Suppressor macrophage treated with lipopolysaccharide for 1 hour (primary cell): ENCODE measurements at regions not wholly inside any gene's neighbourhood (a gene's known extent, or its start where the extent isn't known, plus 50 kb on each side); places are given as distances from the start of the nearest gene placed in this dataset.
"Not testable (repeated sequence)": the region's sequence is repeated elsewhere in the genome, so short reads cannot be mapped to it uniquely, and the experiment has no call there.

ENCODE experiments used
- DNase-seq, 3 donors: peaks; one replicate each; pipeline ENCODE4 v3.0.0-alpha.2; 2020 to 2022

DNA sequence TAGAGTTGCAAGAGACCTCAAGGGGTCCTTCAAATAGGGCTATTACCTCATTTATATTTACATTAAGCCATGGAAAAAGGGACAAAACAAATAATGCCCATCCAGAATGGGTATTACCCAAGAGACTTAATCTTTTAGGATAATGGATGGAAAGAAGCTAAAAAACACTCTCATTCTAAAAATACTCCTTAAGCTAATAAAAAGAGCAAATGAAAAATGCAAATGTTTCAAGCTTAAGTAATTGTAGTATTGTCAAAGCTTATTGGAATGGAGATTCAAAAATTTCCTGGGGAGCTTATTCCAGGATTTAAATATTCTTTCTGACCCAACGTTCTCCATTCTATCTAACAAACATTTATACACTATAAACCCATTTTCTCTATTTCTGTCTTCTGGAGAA lies 107.8 kb upstream of the SPIN4 start:
- no peak for DNase-seq

DNA sequence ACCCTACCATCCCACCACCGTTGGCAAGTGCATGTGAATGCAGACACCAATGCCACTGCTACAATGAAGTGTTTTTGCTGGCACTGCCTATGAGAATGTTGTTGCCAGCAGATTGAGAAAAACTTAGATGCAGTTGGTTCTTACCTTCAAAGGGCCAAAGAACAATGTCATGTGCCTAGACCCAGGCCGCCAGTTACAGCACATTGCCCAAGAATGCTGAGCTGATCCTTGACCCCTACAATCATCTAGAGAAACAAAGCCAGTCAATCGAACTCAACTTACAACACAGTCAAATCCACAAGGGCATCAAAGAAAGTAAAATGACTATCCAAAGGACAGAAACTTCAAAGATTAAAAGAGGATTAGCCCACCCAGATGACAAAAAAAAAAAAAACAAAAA lies 102.4 kb upstream of the SPIN4 start:
- DNase-seq: no peak

DNA sequence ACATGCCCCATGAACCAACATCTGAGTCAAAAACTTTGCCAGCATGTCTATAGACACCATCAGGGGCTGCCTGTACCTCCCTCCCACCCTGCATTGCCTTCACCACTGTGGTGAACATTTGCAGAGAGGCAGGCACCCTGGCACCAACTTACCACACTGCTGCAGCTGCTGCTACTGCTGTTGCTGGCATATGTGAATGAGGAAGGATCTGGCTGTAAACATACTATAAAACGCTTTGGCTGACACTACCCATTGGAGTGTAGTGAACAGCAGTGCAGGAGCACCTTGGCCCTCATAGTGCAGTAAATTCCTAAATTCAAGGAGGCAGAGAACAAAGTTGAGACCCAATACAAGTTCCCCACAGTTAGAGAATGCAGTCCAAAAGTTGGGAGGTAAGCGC lies 90.6 kb upstream of the SPIN4 start:
- no peak for DNase-seq

DNA sequence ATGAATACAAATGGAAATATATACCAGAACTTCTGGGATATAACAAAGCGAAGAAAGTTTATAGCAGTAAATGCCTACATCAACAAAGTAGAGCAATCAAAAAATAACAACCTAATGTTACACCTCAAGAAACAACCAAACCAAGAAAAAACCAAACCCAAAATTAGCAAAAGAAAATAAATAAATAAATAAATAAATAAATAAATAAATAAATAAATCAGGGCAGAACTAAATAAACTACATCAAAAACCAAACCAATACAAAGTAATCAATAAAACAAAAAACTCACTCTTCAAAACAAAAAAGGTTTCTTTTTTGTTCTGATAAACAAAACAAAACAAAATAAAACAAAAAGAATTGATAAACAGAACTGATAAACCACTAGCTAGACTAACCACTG lies 88.4 kb upstream of the SPIN4 start:
- no peak for DNase-seq

DNA sequence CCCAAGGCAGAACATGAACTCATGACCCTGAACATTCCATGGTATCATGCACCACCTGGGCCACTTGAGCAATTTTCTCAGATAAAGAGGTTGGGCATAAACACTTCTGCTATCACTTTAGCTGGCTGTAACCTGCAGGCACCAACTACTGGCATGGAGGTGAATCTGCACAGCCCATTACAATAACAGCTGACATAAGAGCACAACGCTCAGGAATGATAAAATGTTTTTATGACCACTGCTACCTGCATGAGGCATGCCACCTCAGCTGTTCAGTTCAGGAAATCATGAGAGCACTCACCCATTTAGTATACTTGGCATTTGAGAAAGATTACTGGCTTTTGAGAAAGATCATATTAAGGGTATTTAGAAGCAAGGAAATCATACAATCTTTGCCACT lies 85.7 kb upstream of the SPIN4 start:
- DNase-seq: no peak

DNA sequence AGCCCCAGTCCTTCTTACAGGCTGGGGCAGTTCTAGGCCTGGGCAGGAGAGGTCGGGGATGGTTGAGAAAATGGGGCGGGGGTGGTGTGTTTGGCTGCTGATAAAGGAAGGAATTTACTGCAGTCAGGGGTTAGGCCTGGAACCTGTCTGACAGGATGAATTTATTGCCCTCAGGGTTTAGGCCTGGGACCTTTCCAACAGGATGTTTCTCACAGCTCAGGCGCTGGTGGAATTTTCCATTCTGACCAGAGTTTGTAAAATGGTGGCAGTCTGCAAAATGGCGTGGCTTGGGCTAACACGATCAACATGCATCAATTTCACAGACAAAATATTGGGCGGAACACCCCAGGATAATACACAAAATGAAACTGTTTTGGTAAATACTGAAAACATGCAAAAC lies 83.5 kb upstream of the SPIN4 start:
- no peak for DNase-seq

DNA sequence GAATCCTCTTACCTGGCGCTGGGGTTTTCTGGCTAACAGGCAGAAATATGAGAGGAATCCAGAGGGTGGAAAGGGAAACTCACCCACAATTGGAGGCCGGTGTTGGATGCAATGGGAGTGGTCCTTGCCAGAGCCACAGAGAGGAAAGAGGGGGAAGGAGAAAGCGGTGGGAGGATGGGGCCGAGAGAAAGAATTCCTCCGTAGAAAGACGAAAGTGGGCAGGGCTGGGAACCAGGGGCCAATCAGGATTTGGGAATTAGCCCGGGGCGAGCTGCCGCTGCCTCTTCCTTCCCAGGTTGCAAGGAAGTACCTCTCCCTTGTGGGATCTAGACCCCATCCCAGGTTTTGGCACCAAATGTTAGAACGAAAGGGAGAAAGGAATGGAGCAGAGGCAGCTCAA lies 83.1 kb upstream of the SPIN4 start:
- no peak for DNase-seq

DNA sequence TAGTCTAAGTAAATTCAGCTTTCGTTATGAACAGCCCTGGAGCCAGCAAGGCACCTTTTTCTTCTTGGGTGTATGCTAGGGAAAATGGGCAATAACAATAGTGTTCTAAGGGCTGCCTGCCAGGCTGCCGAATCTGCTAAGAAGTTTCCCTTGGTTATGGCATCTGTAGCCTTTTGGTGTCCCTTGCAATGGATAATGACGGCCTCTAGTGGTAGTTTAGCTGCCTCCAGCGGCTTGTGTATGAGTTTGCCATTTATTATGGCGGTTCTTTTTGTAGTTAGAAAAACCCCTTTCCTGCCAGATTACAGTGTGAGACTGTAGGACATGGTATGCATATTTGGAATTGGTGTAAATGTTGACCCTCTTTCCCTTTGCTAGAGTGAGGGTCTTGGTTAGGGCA lies 78.9 kb upstream of the SPIN4 start:
- DNase-seq: no peak

DNA sequence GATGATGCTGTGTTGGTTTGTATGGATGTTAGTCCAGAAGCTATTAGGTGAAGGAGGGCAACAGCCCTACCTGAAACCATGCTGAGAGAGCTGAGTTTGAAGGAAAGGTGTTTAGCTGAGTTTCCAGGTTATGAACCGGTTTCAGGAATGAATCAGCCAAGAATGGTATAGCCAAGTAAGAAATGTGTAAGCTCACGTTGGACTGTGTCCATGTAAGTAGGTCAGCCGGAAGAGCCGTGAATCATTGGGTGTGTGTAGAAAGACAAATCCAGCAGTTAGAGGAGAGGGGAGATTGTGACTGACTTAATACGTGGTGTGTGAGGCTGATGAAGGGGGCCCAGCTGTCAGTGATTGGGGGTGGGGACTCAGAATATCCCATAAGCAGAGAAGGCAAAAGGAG lies 77.2 kb upstream of the SPIN4 start:
- DNase-seq: no peak

DNA sequence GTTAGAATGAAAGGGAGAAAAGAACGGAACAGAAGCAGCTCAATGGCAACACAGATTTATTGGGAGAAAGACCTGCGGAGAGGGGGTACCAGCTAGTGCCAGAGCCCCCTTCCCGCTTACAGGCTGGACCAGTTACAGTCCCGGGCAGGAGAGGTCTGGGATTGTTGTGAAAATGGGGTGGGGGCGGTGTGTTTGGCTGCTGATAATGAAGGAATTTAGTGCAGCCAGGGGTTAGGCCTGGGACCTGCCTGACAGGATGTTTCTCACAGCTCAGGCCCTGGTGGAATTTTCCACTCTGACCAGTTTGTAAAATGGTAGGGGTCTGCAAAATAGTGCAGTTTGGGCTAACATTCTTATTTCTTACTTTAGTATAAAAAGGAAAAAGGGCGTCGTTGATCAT lies 75.4 kb upstream of the SPIN4 start:
- no peak for DNase-seq

DNA sequence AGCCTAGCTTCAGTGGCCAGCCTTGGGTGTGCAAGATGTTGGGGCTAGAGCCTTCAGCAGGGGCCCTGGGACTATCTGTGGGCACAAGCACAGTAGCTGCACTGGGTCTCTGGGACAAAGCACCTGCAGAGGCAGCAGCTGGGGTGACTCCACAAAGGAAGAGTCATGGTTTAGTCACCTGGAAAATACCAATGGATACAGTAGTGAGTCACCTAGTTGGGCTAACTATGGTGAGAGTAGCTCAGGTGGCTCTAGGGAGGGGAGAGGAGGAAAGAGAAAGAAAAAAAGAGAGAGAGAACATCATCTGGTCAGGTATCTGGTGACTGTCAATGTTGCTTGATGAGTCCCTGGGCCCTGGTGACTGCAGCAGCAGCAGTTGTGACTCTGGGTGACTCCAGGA lies 72.9 kb upstream of the SPIN4 start:
- no peak for DNase-seq

DNA sequence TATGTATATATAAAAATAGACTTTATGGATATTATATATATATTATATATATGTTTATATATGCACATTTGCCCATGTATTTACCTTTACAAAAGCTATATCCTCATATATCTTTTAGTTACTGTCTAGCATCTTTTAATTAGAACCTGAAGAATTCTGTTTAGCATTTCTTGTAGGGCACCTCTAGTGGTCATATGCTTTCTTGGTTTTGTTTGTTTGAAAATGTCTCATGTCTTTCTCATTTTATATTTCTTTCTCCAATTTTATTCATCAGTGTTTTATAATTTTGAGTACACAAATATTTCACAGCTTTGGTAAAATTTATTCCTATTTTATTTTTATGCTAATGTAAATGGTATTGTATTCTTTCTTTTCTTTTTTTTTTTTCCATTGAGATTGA lies 70.3 kb upstream of the SPIN4 start:
- no peak for DNase-seq

DNA sequence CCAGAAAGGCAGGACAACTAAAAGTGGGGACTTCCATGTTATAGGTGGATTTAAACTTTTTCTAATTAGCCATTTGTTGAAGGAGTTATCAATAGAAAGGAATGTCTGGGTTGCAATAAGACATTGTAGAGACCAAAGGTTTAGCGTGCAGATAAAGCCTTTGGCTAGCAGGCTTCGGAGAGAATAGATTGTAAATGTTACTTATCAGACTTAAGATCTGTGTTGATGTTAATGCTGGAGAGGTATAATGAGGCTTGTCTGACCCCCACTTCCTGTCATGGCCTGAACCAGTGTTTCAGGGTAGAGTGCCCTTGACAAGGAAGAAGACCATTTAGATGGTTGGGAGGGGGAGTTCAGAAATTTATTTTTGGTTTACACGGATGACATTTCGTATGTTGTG lies 67.1 kb upstream of the SPIN4 start:
- DNase-seq: no peak

DNA sequence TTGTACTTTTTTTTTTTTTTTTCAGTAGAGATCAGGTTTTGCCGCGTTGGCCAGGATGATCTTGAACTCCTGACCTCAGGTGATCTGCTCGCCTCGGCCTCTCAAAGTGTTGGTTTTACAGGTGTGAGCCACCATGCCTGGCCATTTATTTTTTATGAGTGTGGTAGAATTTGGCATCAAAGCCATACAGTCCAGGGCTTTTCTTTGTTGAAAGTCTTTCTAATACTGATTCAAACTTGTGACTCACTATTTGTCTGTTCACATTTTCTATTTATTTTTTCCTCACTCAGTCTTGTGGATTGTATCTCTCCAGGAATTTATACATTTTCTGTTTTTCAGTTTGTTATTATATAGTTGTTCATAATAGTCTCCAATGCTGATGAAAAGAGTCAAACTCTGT lies 66.5 kb upstream of the SPIN4 start:
- DNase-seq: no peak

DNA sequence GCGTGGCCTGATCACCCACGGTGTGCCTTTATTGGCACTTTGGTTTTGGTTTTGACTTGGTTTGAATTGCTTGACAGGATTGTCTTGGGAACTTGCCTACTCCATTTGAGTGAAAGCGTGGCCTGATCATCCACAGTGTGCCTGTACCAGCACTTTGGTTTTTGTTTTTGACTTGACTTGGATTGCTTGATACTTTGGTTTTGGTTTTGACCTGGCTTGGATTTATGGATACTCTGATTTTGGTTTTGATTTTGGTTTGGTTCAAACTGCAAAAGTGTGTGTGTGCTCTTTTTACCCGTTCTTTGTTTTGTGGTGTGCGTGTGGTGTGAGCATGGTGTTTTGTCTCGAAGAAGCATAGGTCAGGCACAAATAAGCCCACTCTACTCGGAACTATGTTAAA lies 58.8 kb upstream of the SPIN4 start:
- DNase-seq: not testable (repeated sequence)

DNA sequence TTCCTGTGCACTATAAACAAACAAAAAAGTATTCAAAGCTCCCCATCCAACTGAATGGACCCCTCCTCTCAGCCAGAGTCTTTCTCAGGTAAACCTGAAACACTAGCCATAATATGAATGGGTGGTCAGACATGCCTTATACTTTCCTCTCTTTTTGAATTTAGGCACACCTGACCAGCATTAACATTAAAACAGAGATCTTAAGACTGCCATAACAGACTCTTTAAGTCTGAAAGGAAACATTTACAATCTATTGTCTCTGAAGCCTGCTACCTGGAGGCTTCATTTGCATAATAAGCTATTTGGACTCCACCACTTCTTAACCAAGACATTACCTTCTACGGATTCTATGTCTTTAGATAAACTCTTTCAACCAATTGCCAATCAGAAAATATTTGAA lies 56.9 kb upstream of the SPIN4 start:
- no peak for DNase-seq

DNA sequence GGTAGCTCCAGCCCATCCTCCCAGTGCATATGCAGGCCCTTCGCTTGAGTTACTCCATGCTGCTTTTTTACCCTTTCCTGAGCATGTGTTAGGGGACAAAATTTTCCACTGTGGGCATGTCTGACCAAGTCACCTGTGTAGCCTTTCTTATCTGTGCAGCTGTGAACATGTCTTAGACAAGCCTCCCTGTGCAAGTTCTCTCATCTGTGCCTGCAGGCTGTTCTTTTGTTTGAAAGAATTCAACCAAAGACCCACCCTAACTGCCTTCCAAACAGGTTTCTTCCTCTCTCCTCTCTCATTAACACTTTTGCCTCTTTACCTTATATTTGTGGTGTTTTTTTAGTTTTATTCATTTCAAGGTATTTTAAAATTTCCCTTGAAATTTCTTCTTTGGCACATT lies 53.2 kb upstream of the SPIN4 start:
- DNase-seq: no peak

DNA sequence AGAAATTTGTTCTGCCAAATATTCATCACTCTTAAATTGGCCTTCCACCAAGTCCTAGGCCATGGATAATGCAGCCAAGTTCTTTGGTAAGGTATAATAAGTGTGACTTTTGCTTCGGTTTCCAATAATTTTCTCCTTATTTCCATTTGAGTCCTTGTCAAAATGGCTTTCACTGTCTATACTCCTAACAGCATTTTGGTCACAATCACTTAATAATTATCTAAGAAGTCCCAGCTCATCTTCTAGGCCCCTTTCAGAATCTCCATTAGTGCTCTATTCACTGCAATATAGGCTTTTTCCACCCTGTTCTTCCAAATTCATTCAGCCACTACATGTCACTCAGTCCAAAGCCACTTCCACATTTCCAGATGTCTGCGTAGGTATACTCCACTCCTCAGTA lies 51.0 kb upstream of the SPIN4 start:
- no peak for DNase-seq
